Sigmoid colon (tissue), 6 donors: ENCODE measurements at regions not wholly inside any gene's neighbourhood (a gene's known extent, or its start where the extent isn't known, plus 50 kb on each side); places are given as distances from the start of the nearest gene placed in this dataset.

Source experiments
- DNase-seq: peaks from one replicate; pipeline ENCODE4 v3.0.0-alpha.2; 2019
- H3K27ac ChIP-seq, 4 donors: fragments of 200-600 bp; sonication (generic); one replicate each; pipeline ENCODE4 v1.5.1; 2016 to 2019; ENCODE audit warnings: mild to moderate bottlenecking in 1 of 4
- H3K27me3 ChIP-seq, 3 donors: fragments of 200-600 bp; sonication (generic); one replicate each; pipeline ENCODE4 v1.5.1; 2019; ENCODE audit warnings: mild to moderate bottlenecking in 1 of 3
- H3K36me3 ChIP-seq, 4 donors: fragments of 200-600 bp; sonication (generic); one replicate each; pipeline ENCODE4 v1.5.1; 2016 to 2019
- H3K4me1 ChIP-seq, 4 donors: fragments of 200-600 bp; sonication (generic); one replicate each; pipeline ENCODE4 v1.5.1; 2017 to 2019
- H3K4me3 ChIP-seq, 4 donors: fragments of 200-600 bp; sonication (generic); one replicate each; pipeline ENCODE4 v1.5.1; 2017 to 2019; ENCODE audit warnings: mild to moderate bottlenecking in 2 of 4, moderate library complexity in 1 of 4
- H3K9me3 ChIP-seq, 4 donors: fragments of 200-600 bp in 3 of 4; sonication (generic) in 3 of 4; one replicate each; pipeline versions ENCODE4 v1.5.1 to v1.6.1; 2013 to 2019
- CTCF ChIP-seq, 4 experiments: fragments of 450-650 bp in 3 of 4; fragments of 200-600 bp in 1 of 4; IDR thresholded peaks; one replicate each; pipeline ENCODE4 v1.5.1; 2016 to 2019; ENCODE audit warnings: antibody characterized with exemption in 4 of 4, mild to moderate bottlenecking in 3 of 4, moderate library complexity in 2 of 4
- EP300 ChIP-seq, 4 donors: sonication (generic); formaldehyde crosslinking; IDR thresholded peaks; one replicate each; pipeline ENCODE4 v1.6.1; 2017; ENCODE audit warnings: antibody characterized with exemption in 4 of 4
- POLR2A ChIP-seq, 2 donors: fragments of 450-650 bp; IDR thresholded peaks; one replicate each; pipeline ENCODE4 v1.6.1; 2016; ENCODE audit warnings: antibody characterized with exemption in 2 of 2, mild to moderate bottlenecking in 2 of 2, moderate library complexity in 2 of 2
- POLR2AphosphoS5 ChIP-seq, 4 donors: sonication (generic); formaldehyde crosslinking; IDR thresholded peaks; one replicate each; pipeline ENCODE4 v1.6.1; 2017; ENCODE audit warnings: antibody characterized with exemption in 4 of 4
- WGBS, 2 donors: extraction: QIAGEN DNeasy Blood & Tissue Kit; methylation state at CpG; one replicate each; pipeline ENCODE4 v1.1.7; 2013; 5-methylcytosine and 5-hydroxymethylcytosine counted together
- intact Hi-C: fragments of 100-400 bp; cut with DNase I; formaldehyde crosslinking; loops from one replicate; pipeline ENCODE4 v1.15.1; 2023
- donor health status: healthy with polysubstance abuse.
- donor health status: healthy.

GRCh38 chr4:38325629-38325913 lies 338.4 kb upstream of the KLF3 start:
- no peaks in the 10 kb centered on the region for H3K9me3 ChIP-seq
- peaks cover 0 to 8% (median 6%) of the 10 kb centered on the region in 4 donors for H3K4me1 ChIP-seq
- WGBS, 2 donors = 91 to 92% methylated on average over 2 of the region's 2 CpGs
- TF ChIP-seq POLR2AphosphoS5 (IDR thresholded peaks at IDR 0.05) = no peak
- TF ChIP-seq EP300 (IDR thresholded peaks at IDR 0.05) = no peak
- no peak for TF ChIP-seq CTCF (IDR thresholded peaks at IDR 0.05)
- TF ChIP-seq POLR2A (IDR thresholded peaks at IDR 0.05) = no peak
- H3K4me3 ChIP-seq = no peak overlapping the region
- H3K27me3 ChIP-seq = no peaks in the 10 kb centered on the region
- no peak overlapping the region for H3K27ac ChIP-seq
- DNase-seq = no peak
- intact Hi-C loops = no loop called here
- H3K36me3 ChIP-seq = no peaks in the 10 kb centered on the region

GRCh38 chr4:38326499-38326898 lies 337.5 kb upstream of the KLF3 start:
- DNase-seq = no peak
- H3K27ac ChIP-seq = no peak overlapping the region
- H3K4me3 ChIP-seq = no peak overlapping the region
- intact Hi-C loops = no loop called here
- no peaks in the 10 kb centered on the region for H3K27me3 ChIP-seq
- no peaks in the 10 kb centered on the region for H3K9me3 ChIP-seq
- WGBS, 2 donors = 97 to 98% methylated on average over 3 of the region's 3 CpGs
- TF ChIP-seq POLR2A (IDR thresholded peaks at IDR 0.05) = no peak
- no peak for TF ChIP-seq EP300 (IDR thresholded peaks at IDR 0.05)
- TF ChIP-seq POLR2AphosphoS5 (IDR thresholded peaks at IDR 0.05) = no peak
- TF ChIP-seq CTCF (IDR thresholded peaks at IDR 0.05) = no peak
- H3K36me3 ChIP-seq = no peaks in the 10 kb centered on the region
- H3K4me1 ChIP-seq = peaks cover 0 to 8% (median 6%) of the 10 kb centered on the region in 4 donors

GRCh38 chr4:38327174-38327573 lies 336.8 kb upstream of the KLF3 start:
- no peak for DNase-seq
- TF ChIP-seq EP300 (IDR thresholded peaks at IDR 0.05) (no peak), POLR2A (IDR thresholded peaks at IDR 0.05) (no peak), POLR2AphosphoS5 (IDR thresholded peaks at IDR 0.05) (no peak), CTCF (IDR thresholded peaks at IDR 0.05) (no peak)
- peaks cover 0 to 8% (median 6%) of the 10 kb centered on the region in 4 donors for H3K4me1 ChIP-seq
- H3K27me3 ChIP-seq = no peaks in the 10 kb centered on the region
- intact Hi-C loops = no loop called here
- no peak overlapping the region for H3K27ac ChIP-seq
- no peak overlapping the region for H3K4me3 ChIP-seq
- H3K9me3 ChIP-seq = no peaks in the 10 kb centered on the region
- no peaks in the 10 kb centered on the region for H3K36me3 ChIP-seq

GRCh38 chr4:38328989-38329729 lies 334.8 kb upstream of the KLF3 start:
- no peak overlapping the region for H3K4me3 ChIP-seq
- no peak overlapping the region for H3K27ac ChIP-seq
- no peak for DNase-seq
- no peak for TF ChIP-seq EP300 (IDR thresholded peaks at IDR 0.05)
- H3K9me3 ChIP-seq = no peaks in the 10 kb centered on the region
- peaks cover 0 to 8% (median 6%) of the 10 kb centered on the region in 4 donors for H3K4me1 ChIP-seq
- intact Hi-C loops = no loop called here
- no peaks in the 10 kb centered on the region for H3K27me3 ChIP-seq
- 38 to 52% methylated on average over 8 of the region's 8 CpGs for WGBS, 2 donors
- H3K36me3 ChIP-seq = no peaks in the 10 kb centered on the region

- Histone ChIP-seq H3K27ac (no peak overlapping the region), H3K27me3 (no peaks in the 10 kb centered on the region), H3K4me1 (peaks cover 0 to 8% (median 6%) of the 10 kb centered on the region in 4 donors), H3K9me3 (no peaks in the 10 kb centered on the region), H3K36me3 (no peaks in the 10 kb centered on the region), H3K4me3 (no peak overlapping the region)
- WGBS, 2 donors = 80 to 96% methylated on average over 1 of the region's 1 CpG
- no peak for DNase-seq
- intact Hi-C loops = no loop called here
- TF ChIP-seq CTCF (IDR thresholded peaks at IDR 0.05) (no peak), POLR2A (IDR thresholded peaks at IDR 0.05) (no peak)
These were observed 333.7 kb upstream of the KLF3 start for GRCh38 chr4:38330321-38330720.
